ENCODE measurements at regions not wholly inside any gene's neighbourhood (a gene's known extent, or its start where the extent isn't known, plus 50 kb on each side); places are given as distances from the start of the nearest gene placed in this dataset.
"Not testable (repeated sequence)": the region's sequence is repeated elsewhere in the genome, so short reads cannot be mapped to it uniquely, and the experiment has no call there.

- TF ChIP-seq POLR2AphosphoS5 (IDR thresholded peaks at IDR 0.05; ENCODE audit: borderline replicate concordance, low read depth, low read length) (no peak), FOXP2 (optimal IDR thresholded peaks at IDR 0.05; ENCODE audit: control extremely low read depth, extremely low read length, insufficient read depth) (no peak), EZH2 (IDR thresholded peaks at IDR 0.05) (no peak)
- no peak overlapping the region for H3K4me3 ChIP-seq
- H3K27ac ChIP-seq = no peak overlapping the region
- DNase-seq (ENCODE audit: low read depth, low spot score) = no peak
- no peaks in the 10 kb centered on the region for H3K9me3 ChIP-seq (ENCODE audit: low read depth, low read length)
- no peak overlapping the region for H3K9ac ChIP-seq (ENCODE audit: insufficient read length)
- H3K36me3 ChIP-seq (ENCODE audit: insufficient read depth, low read length) = no peaks in the 10 kb centered on the region
These were observed 387.9 kb upstream of the TENM3 start for GRCh38 chr4:181855307-181855706.

- not testable (repeated sequence) for H3K27ac ChIP-seq; H3K4me3 ChIP-seq; DNase-seq (ENCODE audit: low read depth, low spot score); H3K36me3 ChIP-seq (ENCODE audit: insufficient read depth, low read length); H3K9me3 ChIP-seq (ENCODE audit: low read depth, low read length); H3K9ac ChIP-seq (ENCODE audit: insufficient read length)
These were observed 385.7 kb upstream of the TENM3 start for GRCh38 chr4:181857471-181857870.

GRCh38 chr4:181858741-181859140 is 384.5 kb upstream of the TENM3 start:
- Histone ChIP-seq H3K9ac (ENCODE audit: insufficient read length) (no peak overlapping the region), H3K27ac (no peak overlapping the region), H3K36me3 (ENCODE audit: insufficient read depth, low read length) (no peaks in the 10 kb centered on the region), H3K9me3 (ENCODE audit: low read depth, low read length) (no peaks in the 10 kb centered on the region), H3K4me3 (no peak overlapping the region)
- TF ChIP-seq POLR2AphosphoS5 (IDR thresholded peaks at IDR 0.05; ENCODE audit: borderline replicate concordance, low read depth, low read length) = no peak
- no peak for TF ChIP-seq FOXP2 (optimal IDR thresholded peaks at IDR 0.05; ENCODE audit: control extremely low read depth, extremely low read length, insufficient read depth)
- no peak for TF ChIP-seq EZH2 (IDR thresholded peaks at IDR 0.05)
- DNase-seq (ENCODE audit: low read depth, low spot score) = no peak

- Histone ChIP-seq H3K9me3 (ENCODE audit: low read depth, low read length) (no peaks in the 10 kb centered on the region), H3K36me3 (ENCODE audit: insufficient read depth, low read length) (no peaks in the 10 kb centered on the region), H3K4me3 (no peak overlapping the region), H3K9ac (ENCODE audit: insufficient read length) (no peak overlapping the region), H3K27ac (no peak overlapping the region)
- no peak for DNase-seq (ENCODE audit: low read depth, low spot score)
- TF ChIP-seq EZH2 (IDR thresholded peaks at IDR 0.05) = no peak
- TF ChIP-seq FOXP2 (optimal IDR thresholded peaks at IDR 0.05; ENCODE audit: control extremely low read depth, extremely low read length, insufficient read depth) = no peak
- no peak for TF ChIP-seq POLR2AphosphoS5 (IDR thresholded peaks at IDR 0.05; ENCODE audit: borderline replicate concordance, low read depth, low read length)
These were observed 383.8 kb upstream of the TENM3 start for GRCh38 chr4:181859439-181859838.

- TF ChIP-seq FOXP2 (optimal IDR thresholded peaks at IDR 0.05; ENCODE audit: control extremely low read depth, extremely low read length, insufficient read depth) (no peak), POLR2AphosphoS5 (IDR thresholded peaks at IDR 0.05; ENCODE audit: borderline replicate concordance, low read depth, low read length) (no peak), EZH2 (IDR thresholded peaks at IDR 0.05) (no peak)
- Histone ChIP-seq H3K36me3 (ENCODE audit: insufficient read depth, low read length) (no peaks in the 10 kb centered on the region), H3K4me3 (no peak overlapping the region), H3K9ac (ENCODE audit: insufficient read length) (no peak overlapping the region), H3K9me3 (ENCODE audit: low read depth, low read length) (no peaks in the 10 kb centered on the region), H3K27ac (no peak overlapping the region)
- no peak for DNase-seq (ENCODE audit: low read depth, low spot score)
These were observed 383.0 kb upstream of the TENM3 start for GRCh38 chr4:181860157-181860556.

GRCh38 chr4:181860668-181861067 is 382.5 kb upstream of the TENM3 start:
- H3K27ac ChIP-seq = no peak overlapping the region
- TF ChIP-seq EZH2 (IDR thresholded peaks at IDR 0.05) = no peak
- TF ChIP-seq FOXP2 (optimal IDR thresholded peaks at IDR 0.05; ENCODE audit: control extremely low read depth, extremely low read length, insufficient read depth) = no peak
- no peak for TF ChIP-seq POLR2AphosphoS5 (IDR thresholded peaks at IDR 0.05; ENCODE audit: borderline replicate concordance, low read depth, low read length)
- H3K36me3 ChIP-seq (ENCODE audit: insufficient read depth, low read length) = no peaks in the 10 kb centered on the region
- no peak for DNase-seq (ENCODE audit: low read depth, low spot score)
- no peaks in the 10 kb centered on the region for H3K9me3 ChIP-seq (ENCODE audit: low read depth, low read length)
- H3K9ac ChIP-seq (ENCODE audit: insufficient read length) = no peak overlapping the region
- no peak overlapping the region for H3K4me3 ChIP-seq

GRCh38 chr4:181863856-181864255 is 379.3 kb upstream of the TENM3 start:
- Histone ChIP-seq H3K36me3 (ENCODE audit: insufficient read depth, low read length) (no peaks in the 10 kb centered on the region), H3K9ac (ENCODE audit: insufficient read length) (no peak overlapping the region), H3K4me3 (no peak overlapping the region), H3K9me3 (ENCODE audit: low read depth, low read length) (no peaks in the 10 kb centered on the region), H3K27ac (no peak overlapping the region)
- TF ChIP-seq EZH2 (IDR thresholded peaks at IDR 0.05) (no peak), POLR2AphosphoS5 (IDR thresholded peaks at IDR 0.05; ENCODE audit: borderline replicate concordance, low read depth, low read length) (no peak), FOXP2 (optimal IDR thresholded peaks at IDR 0.05; ENCODE audit: control extremely low read depth, extremely low read length, insufficient read depth) (no peak)
- no peak for DNase-seq (ENCODE audit: low read depth, low spot score)

- no peaks in the 10 kb centered on the region for H3K9me3 ChIP-seq (ENCODE audit: low read depth, low read length)
- TF ChIP-seq FOXP2 (optimal IDR thresholded peaks at IDR 0.05; ENCODE audit: control extremely low read depth, extremely low read length, insufficient read depth) (no peak), POLR2AphosphoS5 (IDR thresholded peaks at IDR 0.05; ENCODE audit: borderline replicate concordance, low read depth, low read length) (no peak), EZH2 (IDR thresholded peaks at IDR 0.05) (no peak)
- DNase-seq (ENCODE audit: low read depth, low spot score) = no peak
These were observed 372.9 kb upstream of the TENM3 start for GRCh38 chr4:181870326-181870725.

GRCh38 chr4:181874602-181875001 is 368.6 kb upstream of the TENM3 start:
- Histone ChIP-seq H3K36me3 (ENCODE audit: insufficient read depth, low read length) (no peaks in the 10 kb centered on the region), H3K9ac (ENCODE audit: insufficient read length) (no peak overlapping the region), H3K27ac (no peak overlapping the region), H3K4me3 (no peak overlapping the region), H3K9me3 (ENCODE audit: low read depth, low read length) (no peaks in the 10 kb centered on the region)
- TF ChIP-seq POLR2AphosphoS5 (IDR thresholded peaks at IDR 0.05; ENCODE audit: borderline replicate concordance, low read depth, low read length) (no peak), EZH2 (IDR thresholded peaks at IDR 0.05) (no peak), FOXP2 (optimal IDR thresholded peaks at IDR 0.05; ENCODE audit: control extremely low read depth, extremely low read length, insufficient read depth) (no peak)
- DNase-seq (ENCODE audit: low read depth, low spot score) = no peak

More at GRCh38 chr4:181870326-181870725, 372.9 kb upstream of the TENM3 start:
- Histone ChIP-seq H3K4me3 (no peak overlapping the region), H3K27ac (no peak overlapping the region), H3K9ac (ENCODE audit: insufficient read length) (no peak overlapping the region), H3K36me3 (ENCODE audit: insufficient read depth, low read length) (no peaks in the 10 kb centered on the region)
